GM12878 (cell line): ENCODE measurements at regions not wholly inside any gene's neighbourhood (a gene's known extent, or its start where the extent isn't known, plus 50 kb on each side); places are given as distances from the start of the nearest gene placed in this dataset.
A peak's percentile ranks its signal among the peaks of the same experiment; 100 is the strongest.

Experiments
- ASH2L ChIP-seq: fragments of 300-600, 200-600 bp; sonication (generic); IDR thresholded peaks from 2 replicates; pipeline ENCODE4 v1.6.1; 2017; ENCODE audit warnings: low read depth, mild to moderate bottlenecking, borderline replicate concordance
- ATF7 ChIP-seq: fragments of 450-650 bp; IDR thresholded peaks from 2 replicates; pipeline ENCODE4 v1.6.1; 2016; ENCODE audit warnings: low read depth, mild to moderate bottlenecking
- FOS ChIP-seq: IDR thresholded peaks from 3 replicates; pipeline ENCODE4 v1.6.1; 2011; ENCODE audit warnings: borderline replicate concordance; ENCODE audit not compliant: insufficient read length; ENCODE audit errors: extremely low read depth
- IKZF2 ChIP-seq, 2 experiments: fragments of 450-650 bp; IDR thresholded peaks; 2 replicates each; pipeline ENCODE4 v1.6.1; 2017; ENCODE audit warnings: mild to moderate bottlenecking in 2 of 2, moderate library complexity in 2 of 2
- KAT2A ChIP-seq: conservative IDR thresholded peaks from 2 replicates; pipeline ENCODE4 v1.6.1; 2011; ENCODE audit warnings: low read depth, low read length; ENCODE audit not compliant: control insufficient read depth
- MEF2B ChIP-seq: fragments of 450-650 bp; IDR thresholded peaks from 2 replicates; pipeline ENCODE4 v1.6.1; 2018; ENCODE audit warnings: mild to moderate bottlenecking, moderate library complexity; ENCODE audit not compliant: partially characterized antibody, poor library complexity, severe bottlenecking
- NR2F1 ChIP-seq: fragments of 450-650 bp; conservative IDR thresholded peaks from 2 replicates; pipeline ENCODE4 v1.6.1; 2017; ENCODE audit warnings: mild to moderate bottlenecking
- PBX3 ChIP-seq: IDR thresholded peaks from 2 replicates; pipeline ENCODE4 v1.6.1; 2011; ENCODE audit warnings: mild to moderate bottlenecking, low read depth, low read length, moderate library complexity; ENCODE audit not compliant: insufficient replicate concordance
- PML ChIP-seq: IDR thresholded peaks from 2 replicates; pipeline ENCODE4 v1.6.1; 2012; ENCODE audit warnings: low read length, inconsistent platforms
- RCOR1 ChIP-seq: conservative IDR thresholded peaks from 2 replicates; pipeline ENCODE4 v1.6.1; 2012; ENCODE audit warnings: low read depth, low read length, improper control_type of control experiment
- RELB ChIP-seq: fragments of 450-650 bp; IDR thresholded peaks from 2 replicates; pipeline ENCODE4 v1.6.1; 2017; ENCODE audit warnings: low read depth, mild to moderate bottlenecking, moderate library complexity
- SIN3A ChIP-seq: IDR thresholded peaks from 2 replicates; pipeline ENCODE4 v1.6.1; 2012; ENCODE audit warnings: low read depth, low read length, improper control_type of control experiment
- SPI1 ChIP-seq: IDR thresholded peaks from 2 replicates; pipeline ENCODE4 v1.6.1; 2011; ENCODE audit warnings: low read depth, mild to moderate bottlenecking, low read length, moderate library complexity, borderline replicate concordance; ENCODE audit not compliant: insufficient read depth
- SREBF1 ChIP-seq: IDR thresholded peaks from 2 replicates; pipeline ENCODE4 v1.6.1; 2012; ENCODE audit warnings: mild to moderate bottlenecking, low read length
- STAT3 ChIP-seq: IDR thresholded peaks from 2 replicates; pipeline ENCODE4 v1.6.1; 2011; ENCODE audit warnings: low read depth, low read length, improper control_type of control experiment
- TCF12 ChIP-seq: IDR thresholded peaks from 2 replicates; pipeline ENCODE4 v1.6.1; 2011; ENCODE audit warnings: low read depth, mild to moderate bottlenecking, low read length
- YBX1 ChIP-seq: fragments of 450-650 bp; IDR thresholded peaks from 2 replicates; pipeline ENCODE4 v1.6.1; 2016; ENCODE audit warnings: antibody characterized with exemption
- ZBTB4 ChIP-seq: fragments of 450-650 bp; formaldehyde crosslinking; IDR thresholded peaks from 2 replicates; pipeline ENCODE4 v1.4.0; 2022; ENCODE audit warnings: mild to moderate bottlenecking, moderate library complexity
- ZNF24 ChIP-seq: fragments of 450-650 bp; IDR thresholded peaks from 2 replicates; pipeline ENCODE4 v1.6.1; 2017; ENCODE audit warnings: antibody characterized with exemption, mild to moderate bottlenecking
- ZNF622 ChIP-seq: fragments of 450-650 bp; IDR thresholded peaks from 2 replicates; pipeline ENCODE4 v1.6.1; 2017; ENCODE audit warnings: mild to moderate bottlenecking, inconsistent platforms
- ZZZ3 ChIP-seq: IDR thresholded peaks from 2 replicates; pipeline ENCODE4 v1.6.1; 2011; ENCODE audit warnings: low read depth; ENCODE audit not compliant: control insufficient read depth, insufficient read length

GRCh38 chr4:124018383-124019317 lies 622.1 kb downstream of the SPRY1 start (continued):
- TF ChIP-seq ZBTB4 (CRISPR knock-in tag) = no peak
- TF ChIP-seq SIN3A = no peak
- TF ChIP-seq IKZF2 (IDR thresholded peaks at IDR 0.05) = peak; percentile 61 to 74; a peak in 3 of 4 replicates
- TF ChIP-seq FOS = no peak
- TF ChIP-seq SREBF1 = no peak
- TF ChIP-seq ZNF24 = no peak
- TF ChIP-seq SPI1 = peak; percentile 58; the same call in 1 of the 2 replicates
- TF ChIP-seq ATF7 = peak; percentile 76; the same call in 1 of the 2 replicates
- TF ChIP-seq RCOR1 = no peak
- TF ChIP-seq YBX1 = no peak
- 0 out of 2 replicates have a peak, but pooled peaks have one; percentile 37 for TF ChIP-seq STAT3
- TF ChIP-seq ASH2L = no peak
- TF ChIP-seq ZNF622 = no peak
- TF ChIP-seq MEF2B = peak; percentile 56
- TF ChIP-seq RELB = no peak
- TF ChIP-seq ZZZ3 = no peak
- peak; percentile 41 for TF ChIP-seq PBX3
- TF ChIP-seq PML = no peak
- TF ChIP-seq TCF12 = no peak
- TF ChIP-seq KAT2A = no peak
- no peak; the same call in 1 of the 2 replicates for TF ChIP-seq NR2F1
